ENCODE measurements at regions not wholly inside any gene's neighbourhood (a gene's known extent, or its start where the extent isn't known, plus 50 kb on each side); places are given as distances from the start of the nearest gene placed in this dataset.
A peak's percentile ranks its signal among the peaks of the same experiment; 100 is the strongest.

- no peak for DNase-seq (ENCODE audit: low read depth, low spot score)
Observed at GRCh38 chr20:50313522-50313820, 122.8 kb downstream of the CEBPB start.

DNA sequence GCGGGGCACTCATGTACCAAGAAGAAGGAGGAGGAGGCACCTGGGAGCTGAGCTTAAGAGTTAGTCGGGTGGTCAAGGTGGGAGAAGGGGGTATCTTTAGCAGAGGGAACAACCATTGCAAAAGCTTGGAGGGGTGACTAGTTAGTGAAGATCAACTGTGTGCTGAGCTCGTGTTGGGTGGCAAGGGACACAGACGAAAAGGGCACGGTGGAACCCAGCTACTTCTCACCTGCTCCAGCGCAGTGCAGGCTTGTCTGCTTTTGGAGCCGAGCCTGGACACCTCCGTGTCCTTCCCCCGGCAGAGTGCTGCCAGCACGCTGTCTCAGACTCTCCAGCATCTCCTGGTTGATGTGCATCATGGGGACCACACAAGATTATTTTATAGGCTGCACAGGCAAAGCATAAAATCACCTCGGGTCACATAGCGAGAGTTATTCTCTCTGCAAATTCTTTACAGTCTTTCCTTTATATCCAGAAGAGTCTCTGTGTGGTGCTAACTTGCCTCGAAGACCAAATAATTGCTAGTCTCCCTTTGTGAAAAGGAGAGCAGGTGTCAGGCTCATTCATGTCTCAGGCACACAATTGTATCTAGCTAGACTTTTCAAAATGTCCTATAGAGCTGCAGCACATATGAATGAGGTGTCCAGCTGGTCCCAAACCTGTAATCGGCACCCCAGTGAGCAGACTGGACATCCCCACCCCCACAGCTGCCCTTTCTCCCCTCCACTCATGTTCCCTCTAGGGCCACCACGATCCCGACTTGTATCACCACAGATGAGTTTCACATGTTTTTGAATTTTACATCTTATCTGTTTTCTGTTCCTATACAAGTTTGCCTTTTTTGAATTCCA is 123.4 kb downstream of the CEBPB start:
- no peak for DNase-seq (ENCODE audit: low read depth, low spot score)

GRCh38 chr20:50314678-50315335 is 124.2 kb downstream of the CEBPB start:
- DNase-seq (ENCODE audit: low read depth, low spot score) = no peak

- DNase-seq (ENCODE audit: low read depth, low spot score) = no peak
Observed at GRCh38 chr20:50315586-50316551, 125.2 kb downstream of the CEBPB start.

- DNase-seq (ENCODE audit: low read depth, low spot score) = no peak
Observed at GRCh38 chr20:50317116-50317515, 126.5 kb downstream of the CEBPB start.

DNA sequence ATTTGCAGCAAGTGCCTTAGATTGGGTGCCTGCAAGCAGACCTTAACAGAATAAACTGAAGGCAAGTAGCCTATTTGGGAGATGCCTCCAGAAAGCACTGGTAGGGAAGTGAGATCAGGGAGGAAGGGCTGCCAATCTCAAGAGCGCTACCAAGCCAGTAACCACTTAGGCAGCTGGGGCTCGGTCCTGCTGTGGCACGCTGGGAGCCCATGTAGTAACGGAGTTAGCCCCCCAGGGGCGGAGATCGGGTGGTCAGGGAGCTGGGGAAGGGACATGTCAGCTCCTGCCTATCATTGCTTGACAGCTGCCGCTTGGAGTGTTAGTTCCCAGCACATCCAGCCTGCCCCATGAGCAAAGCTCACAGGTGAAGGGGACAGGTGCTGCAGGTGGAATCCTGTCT is 127.0 kb downstream of the CEBPB start:
- no peak for DNase-seq (ENCODE audit: low read depth, low spot score)

- DNase-seq (ENCODE audit: low read depth, low spot score) = no peak
Observed at GRCh38 chr20:50318710-50319109, 128.1 kb downstream of the CEBPB start.

DNA sequence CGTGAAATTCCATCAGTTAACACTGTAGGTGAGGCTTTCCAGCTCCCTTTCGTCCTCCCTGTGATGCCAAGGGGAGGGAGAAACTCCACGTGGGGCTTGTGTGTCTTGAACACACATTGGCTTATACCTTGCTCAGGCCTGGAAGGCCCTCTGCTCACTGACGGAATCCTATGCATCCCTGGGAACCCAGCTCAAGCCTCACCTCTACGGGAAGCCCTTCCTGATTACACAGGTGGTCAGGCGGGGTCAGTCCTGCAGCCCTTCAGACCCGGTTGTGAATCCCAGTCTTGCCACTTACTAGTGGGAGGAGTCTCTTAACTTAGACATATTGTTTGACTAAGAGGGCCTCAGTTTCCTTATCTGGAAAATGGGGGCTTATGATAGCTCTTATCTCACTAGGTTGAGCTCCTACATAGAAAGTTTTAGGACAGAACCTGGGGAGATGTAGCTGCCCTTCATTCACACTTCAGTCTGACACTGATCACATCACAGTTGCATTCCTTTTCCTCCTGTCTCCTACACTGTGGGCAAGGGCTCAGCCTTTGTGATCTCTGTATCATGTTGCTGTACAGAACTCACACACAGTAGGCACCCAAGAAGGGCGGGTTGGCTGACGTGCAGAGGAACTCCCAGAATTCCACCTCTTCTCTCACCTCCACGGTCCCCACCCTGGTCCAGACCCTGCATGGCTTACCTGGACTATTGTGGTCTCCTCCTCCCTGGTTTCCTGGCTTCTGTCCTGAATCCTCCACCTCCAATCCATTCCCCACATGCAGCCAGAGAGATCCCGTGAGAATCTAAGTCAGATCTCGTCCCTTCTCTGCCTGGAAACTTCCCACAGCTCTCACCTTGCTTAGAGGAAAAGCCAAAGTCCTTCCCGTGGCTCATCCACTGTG is 129.6 kb downstream of the CEBPB start:
- DNase-seq (ENCODE audit: low read depth, low spot score) = no peak

GRCh38 chr20:50320901-50321796 is 130.5 kb downstream of the CEBPB start:
- peak; percentile 98 for DNase-seq (ENCODE audit: low read depth, low spot score)

DNA sequence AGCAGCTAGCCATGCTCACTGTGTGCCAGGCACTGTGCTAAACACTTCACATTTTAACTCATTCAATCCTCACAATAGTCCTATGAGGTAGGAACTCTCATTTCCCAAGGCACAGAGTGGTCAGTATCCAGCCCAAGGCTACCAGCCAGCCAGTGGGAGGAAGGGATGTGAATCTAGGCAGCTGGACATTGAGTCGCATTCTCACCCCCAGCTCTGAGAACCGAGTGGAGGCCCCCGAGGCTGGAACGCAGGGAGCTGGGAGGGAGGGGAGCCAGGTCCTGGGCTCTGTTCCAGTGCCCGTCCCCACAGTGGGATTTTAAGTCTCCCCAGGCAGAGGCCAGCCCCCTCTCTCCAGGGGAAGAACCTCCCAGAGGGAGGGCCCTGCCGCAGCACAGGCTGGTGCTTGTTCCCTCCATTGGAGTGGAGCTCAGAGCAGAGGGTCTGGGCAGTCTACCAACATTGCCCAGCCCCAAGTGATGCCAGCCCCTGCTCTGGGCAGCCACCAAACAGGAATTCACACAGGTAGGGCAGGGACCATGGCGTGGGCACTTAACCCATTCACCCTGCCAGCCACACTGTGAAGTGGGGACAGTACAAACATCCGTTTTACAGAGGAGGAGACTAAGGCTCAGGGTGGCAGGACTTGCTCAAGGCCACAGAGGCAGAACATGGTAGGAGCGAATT is 131.3 kb downstream of the CEBPB start:
- DNase-seq (ENCODE audit: low read depth, low spot score) = peak; percentile 83

- no peak for DNase-seq (ENCODE audit: low read depth, low spot score)
Observed at GRCh38 chr20:50322703-50323131, 132.1 kb downstream of the CEBPB start.

- DNase-seq (ENCODE audit: low read depth, low spot score) = peak; percentile 36
Observed at GRCh38 chr20:50323209-50323608, 132.6 kb downstream of the CEBPB start.

GRCh38 chr20:50323777-50324775 is 133.4 kb downstream of the CEBPB start:
- no peak for DNase-seq (ENCODE audit: low read depth, low spot score)

- DNase-seq (ENCODE audit: low read depth, low spot score) = no peak
Observed at GRCh38 chr20:50325215-50325614, 134.6 kb downstream of the CEBPB start.

DNA sequence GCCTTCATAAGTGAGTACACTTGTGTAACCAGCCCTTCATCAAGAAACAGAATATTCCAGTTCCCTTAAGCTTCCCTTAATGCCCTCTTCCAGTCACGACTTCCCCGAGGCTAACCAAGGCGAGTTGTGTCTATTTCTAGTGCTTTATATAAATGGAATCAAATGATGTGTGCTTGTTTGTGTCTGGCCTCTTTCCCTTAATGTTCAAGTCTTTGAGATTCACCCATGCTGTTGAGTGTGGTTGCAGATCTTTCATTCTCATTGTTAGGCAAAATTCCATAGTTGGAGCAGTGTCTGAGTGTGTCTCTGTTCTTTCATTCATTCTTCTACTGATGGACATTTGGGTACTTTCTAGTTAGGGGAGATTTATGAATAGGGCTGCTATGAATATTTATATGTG is 135.0 kb downstream of the CEBPB start:
- DNase-seq (ENCODE audit: low read depth, low spot score) = no peak

GRCh38 chr20:50327666-50328065 is 137.0 kb downstream of the CEBPB start:
- DNase-seq (ENCODE audit: low read depth, low spot score) = no peak

DNA sequence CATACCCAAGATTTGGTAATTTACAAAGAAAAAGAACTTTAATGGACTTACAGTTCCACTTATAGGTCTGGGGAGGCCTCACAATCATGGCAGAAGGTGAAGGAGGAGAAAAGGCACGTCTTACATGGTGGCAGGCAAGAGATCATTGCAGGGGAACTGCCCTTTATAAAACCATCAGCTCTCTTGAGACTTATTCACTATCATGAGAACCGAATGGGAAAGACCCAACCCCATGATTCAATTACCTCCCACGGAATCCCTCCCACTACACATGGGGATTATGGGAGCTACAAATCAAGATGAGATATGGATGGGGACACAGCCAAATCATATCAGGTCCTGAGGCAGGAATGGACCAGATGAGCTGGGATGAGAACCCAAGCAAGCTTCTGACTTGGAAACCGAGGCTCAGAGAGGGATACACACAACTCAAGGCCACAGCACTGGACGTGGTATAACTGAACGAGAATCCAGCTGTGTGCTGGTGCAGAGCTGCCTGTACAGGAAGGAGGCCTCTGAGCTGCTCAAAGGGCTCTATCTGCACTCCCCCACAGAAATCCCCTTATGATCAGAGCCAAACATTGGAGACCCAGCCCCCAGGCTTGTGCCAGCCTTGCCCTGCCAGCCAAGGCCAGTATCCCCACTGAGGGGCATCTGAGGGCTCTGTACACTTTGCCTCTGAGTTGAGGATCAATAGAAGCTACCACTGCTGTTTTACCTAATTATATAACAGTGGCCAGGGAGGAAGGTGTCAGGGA is 137.8 kb downstream of the CEBPB start:
- no peak for DNase-seq (ENCODE audit: low read depth, low spot score)

Measured in astrocyte of the hippocampus (primary cell).